AG10803 (cell line): ENCODE measurements at regions not wholly inside any gene's neighbourhood (a gene's known extent, or its start where the extent isn't known, plus 50 kb on each side); places are given as distances from the start of the nearest gene placed in this dataset.

Experiments
- DNase-seq: peaks from one replicate; pipeline ENCODE4 v3.0.0; 2010; ENCODE audit warnings: low read depth
- H3K4me3 ChIP-seq: 2 replicates; pipeline ENCODE4 v1.5.1; 2011; ENCODE audit warnings: mild to moderate bottlenecking, low read length, control low read depth
- TF ChIP-seq, protein P1 (sequence below): conservative IDR thresholded peaks from 2 replicates; pipeline ENCODE4 v1.5.1; 2011; ENCODE audit warnings: mild to moderate bottlenecking, low read length, control low read depth, inconsistent platforms

DNA sequence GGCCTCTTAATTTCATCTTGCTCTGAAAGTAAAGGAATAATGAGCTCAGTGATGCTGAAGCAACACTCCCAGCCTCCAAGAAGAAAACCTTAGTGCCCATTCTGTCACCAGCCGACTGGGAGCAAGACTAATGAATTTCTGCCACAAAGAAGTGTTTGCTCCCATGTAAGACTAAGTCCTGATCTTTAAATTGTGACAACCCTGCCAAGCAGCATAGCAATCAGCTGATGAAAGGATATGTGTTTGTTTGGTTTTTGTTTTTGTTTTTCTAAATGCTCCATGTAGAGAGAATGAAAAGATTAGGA is 113.7 kb upstream of the PALMD start:
- TF ChIP-seq, protein P1, sequence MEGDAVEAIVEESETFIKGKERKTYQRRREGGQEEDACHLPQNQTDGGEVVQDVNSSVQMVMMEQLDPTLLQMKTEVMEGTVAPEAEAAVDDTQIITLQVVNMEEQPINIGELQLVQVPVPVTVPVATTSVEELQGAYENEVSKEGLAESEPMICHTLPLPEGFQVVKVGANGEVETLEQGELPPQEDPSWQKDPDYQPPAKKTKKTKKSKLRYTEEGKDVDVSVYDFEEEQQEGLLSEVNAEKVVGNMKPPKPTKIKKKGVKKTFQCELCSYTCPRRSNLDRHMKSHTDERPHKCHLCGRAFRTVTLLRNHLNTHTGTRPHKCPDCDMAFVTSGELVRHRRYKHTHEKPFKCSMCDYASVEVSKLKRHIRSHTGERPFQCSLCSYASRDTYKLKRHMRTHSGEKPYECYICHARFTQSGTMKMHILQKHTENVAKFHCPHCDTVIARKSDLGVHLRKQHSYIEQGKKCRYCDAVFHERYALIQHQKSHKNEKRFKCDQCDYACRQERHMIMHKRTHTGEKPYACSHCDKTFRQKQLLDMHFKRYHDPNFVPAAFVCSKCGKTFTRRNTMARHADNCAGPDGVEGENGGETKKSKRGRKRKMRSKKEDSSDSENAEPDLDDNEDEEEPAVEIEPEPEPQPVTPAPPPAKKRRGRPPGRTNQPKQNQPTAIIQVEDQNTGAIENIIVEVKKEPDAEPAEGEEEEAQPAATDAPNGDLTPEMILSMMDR: no peak
- H3K4me3 ChIP-seq: no peak overlapping the region
- DNase-seq: no peak

GRCh38 chr1:99533909-99534637 is 111.8 kb upstream of the PALMD start:
- TF ChIP-seq, protein P1: no peak
- no peak overlapping the region for H3K4me3 ChIP-seq
- DNase-seq: no peak

DNA sequence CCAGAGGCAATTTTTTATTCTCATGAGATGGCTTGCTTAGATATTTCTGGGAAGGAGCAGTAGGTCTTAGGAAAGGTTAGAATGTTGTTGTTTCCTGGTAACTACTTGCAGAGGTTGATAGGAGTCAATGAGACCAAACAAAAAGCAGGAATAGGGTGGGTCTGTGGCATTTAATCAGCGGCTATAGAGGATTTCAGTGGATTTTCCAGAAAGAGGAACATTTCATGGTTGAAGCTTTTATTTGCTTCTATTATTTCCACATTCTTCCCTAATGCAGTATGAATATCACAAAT is 111.3 kb upstream of the PALMD start:
- TF ChIP-seq, protein P1: no peak
- no peak for DNase-seq
- no peak overlapping the region for H3K4me3 ChIP-seq

DNA sequence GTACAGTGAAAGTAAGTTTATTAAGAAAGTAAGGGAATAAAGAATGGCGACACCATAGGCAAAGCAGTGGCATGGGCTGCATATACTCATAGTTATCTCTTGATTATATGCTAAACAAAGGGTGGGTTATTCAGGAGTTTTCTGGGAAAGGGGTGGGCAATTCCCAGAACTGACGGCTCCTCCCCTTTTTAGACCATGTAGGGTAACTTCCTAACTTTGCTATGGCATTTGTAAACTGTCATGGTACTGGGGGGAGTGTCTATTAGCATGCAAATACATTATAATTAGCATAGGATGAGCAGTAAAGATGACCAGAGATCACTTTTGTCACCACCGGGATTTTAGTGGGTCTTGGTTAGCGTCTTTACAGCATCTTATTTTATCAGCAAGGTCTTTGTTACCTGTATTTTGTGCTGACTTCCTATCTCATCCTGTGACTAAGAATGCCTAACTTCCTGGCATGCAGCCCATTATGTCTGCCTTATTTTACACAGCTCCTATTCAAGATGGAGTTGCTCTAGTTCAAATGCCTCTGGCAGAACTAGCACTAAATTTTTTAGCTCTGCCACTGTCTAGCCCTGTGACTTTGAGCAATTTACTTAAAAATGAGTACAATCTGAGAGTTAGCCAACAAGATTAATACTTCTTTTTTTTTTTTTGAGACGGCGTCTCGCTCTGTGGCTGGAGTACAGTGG is 110.3 kb upstream of the PALMD start:
- DNase-seq: no peak
- TF ChIP-seq, protein P1: no peak
- H3K4me3 ChIP-seq: no peak overlapping the region

GRCh38 chr1:99537886-99538617 is 107.9 kb upstream of the PALMD start:
- TF ChIP-seq, protein P1: no peak
- DNase-seq: no peak
- H3K4me3 ChIP-seq: no peak overlapping the region

GRCh38 chr1:99538618-99538956 is 107.3 kb upstream of the PALMD start:
- DNase-seq: no peak
- TF ChIP-seq, protein P1: no peak
- no peak overlapping the region for H3K4me3 ChIP-seq

DNA sequence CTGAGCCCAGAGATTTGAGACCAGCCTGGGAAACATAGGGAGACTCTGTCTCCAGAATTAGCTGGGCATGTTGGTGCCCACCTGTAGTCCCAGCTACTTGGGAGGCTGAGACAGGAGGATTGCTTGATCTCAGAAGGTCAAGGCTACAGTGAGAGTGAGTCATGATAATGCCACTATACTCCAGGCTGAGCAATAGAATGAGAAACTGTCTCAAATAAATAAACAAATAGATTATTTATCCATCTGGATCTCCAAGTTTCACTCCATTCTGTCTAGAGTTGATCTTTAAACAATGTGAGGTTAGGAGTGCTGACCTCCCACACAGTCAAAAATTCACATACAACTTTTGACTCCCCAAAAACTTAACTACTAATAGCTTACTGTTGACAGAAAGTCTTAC is 106.8 kb upstream of the PALMD start:
- TF ChIP-seq, protein P1: no peak
- H3K4me3 ChIP-seq: no peak overlapping the region
- no peak for DNase-seq
